ENCODE measurements at regions not wholly inside any gene's neighbourhood (a gene's known extent, or its start where the extent isn't known, plus 50 kb on each side); places are given as distances from the start of the nearest gene placed in this dataset.

DNA sequence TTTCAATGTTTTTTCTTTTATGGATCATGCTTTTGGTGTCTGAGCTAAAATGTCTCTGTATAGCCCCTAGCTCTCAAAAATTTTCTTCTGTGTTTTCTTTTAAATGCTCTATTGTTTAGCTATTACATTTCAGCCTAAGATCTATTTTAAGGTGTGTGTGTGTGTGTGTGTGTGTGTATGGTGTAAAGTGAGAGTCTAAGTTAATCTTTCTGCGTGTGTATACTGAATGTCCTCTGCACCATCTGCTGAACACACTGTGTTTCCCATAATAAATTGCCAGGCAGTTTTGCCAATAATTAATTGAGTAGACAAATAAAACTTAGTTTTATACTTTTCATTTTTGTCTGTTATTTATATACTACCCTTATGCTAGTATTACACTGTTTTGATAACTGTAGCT lies 2096.3 kb upstream of the C9orf72 start:
- ChIA-PET CTCF (no interaction called here), POLR2A (ENCODE audit: unreplicated experiment) (no interaction called here)
- Histone ChIP-seq H3K27ac (ENCODE audit: insufficient read depth, low read length) (no peak overlapping the region), H4K20me1 (ENCODE audit: insufficient read depth, low read length) (no peaks in the 10 kb centered on the region), H2BK15ac (ENCODE audit: low read depth, low read length) (no peak overlapping the region), H2AFZ (replicated peaks; ENCODE audit: low read length, poor library complexity) (no peak overlapping the region), H3K27me3 (ENCODE audit: control insufficient read depth, insufficient read depth, low read length) (no peaks in the 10 kb centered on the region), H4K91ac (ENCODE audit: insufficient read depth, low read depth, low read length) (no peak overlapping the region), H3K14ac (replicated peaks; ENCODE audit: low read depth, low read length) (no peak overlapping the region), H2BK5ac (ENCODE audit: low read depth, low read length, poor library complexity, severe bottlenecking) (no peak overlapping the region), H3K4me1 (ENCODE audit: control insufficient read depth, insufficient read depth, low read length) (no peaks in the 10 kb centered on the region), H3K79me1 (ENCODE audit: low read depth in 1 of 2, low read length in 2 of 2) (no peaks in the 10 kb centered on the region), H2BK20ac (ENCODE audit: low read depth, low read length) (no peak overlapping the region), H3K56ac (ENCODE audit: extremely low read depth, insufficient read depth, low read length) (no peak overlapping the region), H4K5ac (ENCODE audit: low read depth, low read length) (no peak overlapping the region), H3K9me1 (ENCODE audit: insufficient read depth, low read length) (no peaks in the 10 kb centered on the region), H4K8ac (ENCODE audit: low read depth in 2 of 2, low read length in 2 of 2) (no peak overlapping the region), H3K18ac (ENCODE audit: low read depth, low read length) (no peak overlapping the region), H3K9ac (ENCODE audit: low read depth, low read length) (no peak overlapping the region), H3K4ac (ENCODE audit: low read depth, low read length) (no peak overlapping the region), H3K9me3 (ENCODE audit: control insufficient read depth, insufficient read depth, low read length) (no peaks in the 10 kb centered on the region), H3K4me3 (ENCODE audit: insufficient read depth, low read depth, low read length) (no peak overlapping the region), H2AK5ac (ENCODE audit: low read depth, low read length) (no peak overlapping the region), H3K36me3 (ENCODE audit: control insufficient read depth, insufficient read depth, low read length) (no peaks in the 10 kb centered on the region), H3K4me2 (ENCODE audit: low read depth, low read length) (no peak overlapping the region), H2AK9ac (replicated peaks; ENCODE audit: low read depth, low read length, poor library complexity) (no peak overlapping the region), H2BK120ac (ENCODE audit: low read depth, low read length) (no peak overlapping the region), H3K23ac (ENCODE audit: low read depth, low read length) (no peak overlapping the region)
- WGBS, 2 experiments (ENCODE audit: extremely low coverage in 2 of 2, insufficient read length in 1 of 2) = no CpG with 5 or more reads among the region's 1 CpG
- in situ Hi-C loops (cut with MboI; ENCODE audit: low sequenced_read_pairs) (no loop called here), dilution Hi-C loops (cut with HindIII; ENCODE audit: low sequenced_read_pairs, unreplicated experiment) (no loop called here), intact Hi-C loops (cut with micrococcal nuclease) (no loop called here)
- DNase-seq (no peak), ATAC-seq (ENCODE audit: low read depth) (no peak)
- TF ChIP-seq, protein P1, sequence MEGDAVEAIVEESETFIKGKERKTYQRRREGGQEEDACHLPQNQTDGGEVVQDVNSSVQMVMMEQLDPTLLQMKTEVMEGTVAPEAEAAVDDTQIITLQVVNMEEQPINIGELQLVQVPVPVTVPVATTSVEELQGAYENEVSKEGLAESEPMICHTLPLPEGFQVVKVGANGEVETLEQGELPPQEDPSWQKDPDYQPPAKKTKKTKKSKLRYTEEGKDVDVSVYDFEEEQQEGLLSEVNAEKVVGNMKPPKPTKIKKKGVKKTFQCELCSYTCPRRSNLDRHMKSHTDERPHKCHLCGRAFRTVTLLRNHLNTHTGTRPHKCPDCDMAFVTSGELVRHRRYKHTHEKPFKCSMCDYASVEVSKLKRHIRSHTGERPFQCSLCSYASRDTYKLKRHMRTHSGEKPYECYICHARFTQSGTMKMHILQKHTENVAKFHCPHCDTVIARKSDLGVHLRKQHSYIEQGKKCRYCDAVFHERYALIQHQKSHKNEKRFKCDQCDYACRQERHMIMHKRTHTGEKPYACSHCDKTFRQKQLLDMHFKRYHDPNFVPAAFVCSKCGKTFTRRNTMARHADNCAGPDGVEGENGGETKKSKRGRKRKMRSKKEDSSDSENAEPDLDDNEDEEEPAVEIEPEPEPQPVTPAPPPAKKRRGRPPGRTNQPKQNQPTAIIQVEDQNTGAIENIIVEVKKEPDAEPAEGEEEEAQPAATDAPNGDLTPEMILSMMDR (conservative IDR thresholded peaks at IDR 0.05; ENCODE audit: low read depth, low read length) = no peak
- TF ChIP-seq RFX5 (IDR thresholded peaks at IDR 0.05; ENCODE audit: low read depth, low read length) (no peak), MAZ (IDR thresholded peaks at IDR 0.05; ENCODE audit: borderline replicate concordance, low read depth, low read length) (no peak), RAD21 (IDR thresholded peaks at IDR 0.05; ENCODE audit: low read length) (no peak), FOS (IDR thresholded peaks at IDR 0.05; ENCODE audit: low read depth, low read length) (no peak), NFE2L2 (IDR thresholded peaks at IDR 0.05; ENCODE audit: low read depth, low read length) (no peak), MAFK (IDR thresholded peaks at IDR 0.05; ENCODE audit: low read depth, low read length) (no peak), POLR2A (IDR thresholded peaks at IDR 0.05; ENCODE audit: low read depth, low read length) (no peak), SMC3 (IDR thresholded peaks at IDR 0.05; ENCODE audit: low read depth, low read length) (no peak), RCOR1 (IDR thresholded peaks at IDR 0.05; ENCODE audit: insufficient replicate concordance, low read length) (no peak)
- no TSS peak for BruUV-seq (replicated peaks)
